ENCODE measurements at regions not wholly inside any gene's neighbourhood (a gene's known extent, or its start where the extent isn't known, plus 50 kb on each side); places are given as distances from the start of the nearest gene placed in this dataset.

DNA sequence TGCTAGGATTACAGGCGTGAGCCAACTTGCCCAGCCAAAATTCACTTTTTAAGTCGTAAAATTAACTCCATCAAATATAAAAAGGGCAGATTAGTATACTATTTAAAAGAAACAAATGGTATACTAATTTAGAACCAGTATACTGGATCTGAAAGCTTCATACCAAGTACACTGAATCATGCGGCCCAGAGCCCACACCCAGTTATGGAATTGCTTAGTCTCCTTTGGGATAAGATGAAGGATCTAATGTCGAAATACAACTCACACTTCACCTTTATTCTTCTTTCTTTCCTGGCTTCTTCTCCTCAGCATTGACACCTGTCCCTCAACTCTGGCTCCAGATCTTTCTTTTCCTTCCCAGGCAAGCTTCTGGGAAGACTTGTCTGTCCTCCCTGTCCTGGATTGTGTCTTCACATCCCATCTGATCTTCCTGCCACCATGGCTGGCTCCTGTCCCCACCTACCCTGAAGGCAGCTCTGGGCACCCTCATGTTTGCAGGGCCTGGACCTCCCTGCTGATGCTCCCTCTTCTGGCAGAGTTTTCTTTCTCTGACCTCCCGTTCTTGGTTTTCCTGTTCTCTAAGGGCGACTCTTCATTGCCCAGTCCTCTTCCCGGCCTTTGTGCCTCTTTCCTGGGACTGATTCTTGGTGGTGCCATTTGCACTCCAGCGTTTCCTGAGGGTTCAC is 57.8 kb upstream of the CTBP2 start:
- no peak overlapping the region for H3K27ac ChIP-seq
- intact Hi-C loops (cut with DNase I) = no loop called here
- H3K36me3 ChIP-seq = no peaks in the 10 kb centered on the region
- ATAC-seq (no peak), DNase-seq (no peak)
- H3K9me3 ChIP-seq = no peaks in the 10 kb centered on the region
- H3K4me1 ChIP-seq = no peaks in the 10 kb centered on the region
- H3K27me3 ChIP-seq (ENCODE audit: low read depth) = no peaks in the 10 kb centered on the region
- H3K4me3 ChIP-seq = no peak overlapping the region
- TF ChIP-seq, protein P1, sequence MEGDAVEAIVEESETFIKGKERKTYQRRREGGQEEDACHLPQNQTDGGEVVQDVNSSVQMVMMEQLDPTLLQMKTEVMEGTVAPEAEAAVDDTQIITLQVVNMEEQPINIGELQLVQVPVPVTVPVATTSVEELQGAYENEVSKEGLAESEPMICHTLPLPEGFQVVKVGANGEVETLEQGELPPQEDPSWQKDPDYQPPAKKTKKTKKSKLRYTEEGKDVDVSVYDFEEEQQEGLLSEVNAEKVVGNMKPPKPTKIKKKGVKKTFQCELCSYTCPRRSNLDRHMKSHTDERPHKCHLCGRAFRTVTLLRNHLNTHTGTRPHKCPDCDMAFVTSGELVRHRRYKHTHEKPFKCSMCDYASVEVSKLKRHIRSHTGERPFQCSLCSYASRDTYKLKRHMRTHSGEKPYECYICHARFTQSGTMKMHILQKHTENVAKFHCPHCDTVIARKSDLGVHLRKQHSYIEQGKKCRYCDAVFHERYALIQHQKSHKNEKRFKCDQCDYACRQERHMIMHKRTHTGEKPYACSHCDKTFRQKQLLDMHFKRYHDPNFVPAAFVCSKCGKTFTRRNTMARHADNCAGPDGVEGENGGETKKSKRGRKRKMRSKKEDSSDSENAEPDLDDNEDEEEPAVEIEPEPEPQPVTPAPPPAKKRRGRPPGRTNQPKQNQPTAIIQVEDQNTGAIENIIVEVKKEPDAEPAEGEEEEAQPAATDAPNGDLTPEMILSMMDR (IDR thresholded peaks at IDR 0.05) = no peak

DNA sequence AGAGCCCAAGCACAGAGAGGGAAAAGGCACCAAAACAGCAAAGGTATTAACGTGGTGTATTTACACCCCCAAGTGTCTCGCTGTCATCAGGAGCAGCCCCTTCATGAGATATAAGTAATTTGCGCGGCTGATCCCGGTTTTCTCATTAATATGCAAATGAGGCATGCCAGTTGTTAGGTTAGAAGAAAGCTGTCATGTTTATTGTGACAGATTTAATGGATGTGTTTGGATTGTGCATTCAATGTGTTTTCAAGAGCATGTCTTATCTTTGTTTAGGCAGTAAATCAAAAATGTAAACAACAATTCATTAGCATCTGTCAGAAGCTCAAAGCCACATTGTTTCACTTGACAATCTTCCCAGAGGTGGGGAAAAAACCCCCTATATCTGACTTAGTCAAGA is 56.5 kb upstream of the CTBP2 start:
- DNase-seq = no peak
- Histone ChIP-seq H3K27ac (no peak overlapping the region), H3K4me3 (no peak overlapping the region), H3K4me1 (no peaks in the 10 kb centered on the region), H3K9me3 (no peaks in the 10 kb centered on the region), H3K36me3 (no peaks in the 10 kb centered on the region), H3K27me3 (ENCODE audit: low read depth) (no peaks in the 10 kb centered on the region)
- TF ChIP-seq, protein P1 (IDR thresholded peaks at IDR 0.05) = no peak
- ATAC-seq = no peak
- intact Hi-C loops (cut with DNase I) = no loop called here

DNA sequence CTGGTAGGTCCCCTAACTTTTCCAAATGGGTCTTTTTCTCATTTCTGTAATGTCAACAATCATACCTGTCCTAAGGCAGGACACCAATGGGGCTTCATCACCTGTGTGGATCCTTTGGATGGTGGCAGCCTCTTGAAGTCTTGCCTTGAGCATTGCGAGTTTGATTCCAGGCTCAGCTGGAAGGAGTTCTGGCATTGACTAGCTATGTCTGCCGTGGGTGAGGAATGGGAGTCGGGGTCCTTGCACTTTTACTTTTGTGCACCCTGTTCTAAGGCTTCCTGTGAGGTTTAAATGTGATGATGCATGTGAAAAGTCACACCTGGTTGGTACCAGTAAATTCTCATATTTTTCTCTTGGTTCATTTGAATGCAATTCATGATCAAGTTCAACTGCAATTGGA is 55.9 kb upstream of the CTBP2 start:
- TF ChIP-seq, protein P1 (IDR thresholded peaks at IDR 0.05) = no peak
- H3K36me3 ChIP-seq = no peaks in the 10 kb centered on the region
- DNase-seq = no peak
- no peak overlapping the region for H3K4me3 ChIP-seq
- intact Hi-C loops (cut with DNase I) = no loop called here
- no peaks in the 10 kb centered on the region for H3K9me3 ChIP-seq
- ATAC-seq = no peak
- no peaks in the 10 kb centered on the region for H3K27me3 ChIP-seq (ENCODE audit: low read depth)
- no peaks in the 10 kb centered on the region for H3K4me1 ChIP-seq
- no peak overlapping the region for H3K27ac ChIP-seq

- intact Hi-C loops (cut with DNase I) = no loop called here
- TF ChIP-seq, protein P1 (IDR thresholded peaks at IDR 0.05) = no peak
- Histone ChIP-seq H3K27me3 (ENCODE audit: low read depth) (no peaks in the 10 kb centered on the region), H3K4me3 (no peak overlapping the region), H3K4me1 (peaks cover 5% of the 10 kb centered on the region), H3K27ac (no peak overlapping the region), H3K9me3 (no peaks in the 10 kb centered on the region), H3K36me3 (no peaks in the 10 kb centered on the region)
- no peak for DNase-seq
- ATAC-seq = no peak
These were observed 53.9 kb upstream of the CTBP2 start for GRCh38 chr10:125214283-125214570.

DNA sequence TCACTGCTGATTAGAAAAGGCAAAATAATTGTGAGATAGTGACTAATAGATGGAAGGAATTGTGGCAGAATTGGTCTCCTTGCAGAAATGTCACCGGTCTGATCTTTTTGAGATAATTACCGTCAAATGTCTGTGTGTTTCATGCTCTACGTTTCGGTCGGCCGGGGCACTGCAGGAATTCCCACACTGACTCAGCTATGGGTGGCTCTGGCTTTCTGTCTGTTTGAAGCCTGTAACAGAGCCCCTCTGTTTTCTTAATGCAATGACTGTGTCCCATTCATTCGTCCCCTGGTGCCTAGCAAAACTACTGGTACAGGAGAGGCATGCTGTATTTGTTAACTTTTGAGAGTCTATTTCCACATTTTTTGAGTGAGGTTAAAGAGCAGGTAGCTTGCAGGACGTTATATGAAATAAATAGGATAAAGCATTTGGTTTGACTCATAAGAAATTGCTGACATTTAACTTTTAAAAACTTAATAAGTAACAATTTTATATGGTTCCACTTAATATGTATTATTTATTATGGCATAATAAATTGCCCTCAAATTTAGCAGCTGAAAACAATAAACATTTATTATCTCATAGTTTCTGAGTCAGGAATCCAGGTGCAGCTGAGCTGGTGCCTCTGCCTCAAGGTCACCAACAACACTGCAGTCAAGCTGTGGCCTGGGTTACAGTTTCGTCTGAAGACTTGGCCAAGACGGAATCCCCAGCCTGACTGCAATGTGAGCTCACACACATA is 53.3 kb upstream of the CTBP2 start:
- Histone ChIP-seq H3K36me3 (no peaks in the 10 kb centered on the region), H3K27me3 (ENCODE audit: low read depth) (no peaks in the 10 kb centered on the region), H3K4me3 (no peak overlapping the region), H3K27ac (no peak overlapping the region), H3K9me3 (no peaks in the 10 kb centered on the region), H3K4me1 (peaks cover 5% of the 10 kb centered on the region)
- intact Hi-C loops (cut with DNase I) = no loop called here
- TF ChIP-seq, protein P1 (IDR thresholded peaks at IDR 0.05) = no peak
- no peak for DNase-seq
- ATAC-seq = no peak
